ENCODE measurements at regions not wholly inside any gene's neighbourhood (a gene's known extent, or its start where the extent isn't known, plus 50 kb on each side); places are given as distances from the start of the nearest gene placed in this dataset.

- TF ChIP-seq ZNF532 (CRISPR knock-in tag; IDR thresholded peaks at IDR 0.05; ENCODE audit: borderline replicate concordance) = no peak
- no peak for TF ChIP-seq ZBTB21 (CRISPR knock-in tag; IDR thresholded peaks at IDR 0.05; ENCODE audit: borderline replicate concordance)
- no peak for TF ChIP-seq E2F4 (CRISPR knock-in tag; IDR thresholded peaks at IDR 0.05; ENCODE audit: borderline replicate concordance, low read depth)
- TF ChIP-seq NFATC4 (CRISPR knock-in tag; IDR thresholded peaks at IDR 0.05) = no peak
- no peak for TF ChIP-seq ZNF416 (CRISPR knock-in tag; IDR thresholded peaks at IDR 0.05)
- no peak for TF ChIP-seq FOXJ3 (CRISPR knock-in tag; IDR thresholded peaks at IDR 0.05; ENCODE audit: borderline replicate concordance)
Measured at GRCh38 chr18:2035056-2035455, 536.2 kb downstream of the METTL4 start (continued).

GRCh38 chr18:2036086-2036485 is 535.2 kb downstream of the METTL4 start:
- ATAC-seq (no peak), DNase-seq (ENCODE audit: low spot score) (no peak)
- Mint-ChIP-seq H3K36me3 (peaks cover 9% of the 10 kb centered on the region; the same call in 1 of the 2 replicates), H3K27me3 (ENCODE audit: low read depth) (no peaks in the 10 kb centered on the region), H3K4me3 (no peak overlapping the region), H3K9me3 (peaks cover 27% of the 10 kb centered on the region), H3K4me1 (no peaks in the 10 kb centered on the region), H3K27ac (no peak overlapping the region)
- ChIA-PET POLR2A (no interaction called here), CTCF (no interaction called here)
- no peak for TF ChIP-seq NR1H2 (CRISPR knock-in tag; IDR thresholded peaks at IDR 0.05)

- Mint-ChIP-seq H3K4me1 (no peaks in the 10 kb centered on the region), H3K9me3 (peaks cover 35% of the 10 kb centered on the region)
Measured at GRCh38 chr18:2040279-2040678, 531.0 kb downstream of the METTL4 start.

More at GRCh38 chr18:2040279-2040678, 531.0 kb downstream of the METTL4 start:
- no peak overlapping the region for H3K4me3 Mint-ChIP-seq
- ATAC-seq (no peak), DNase-seq (ENCODE audit: low spot score) (no peak)
- no peak overlapping the region for H3K27ac Mint-ChIP-seq
- H3K36me3 Mint-ChIP-seq = peaks cover 13% of the 10 kb centered on the region
- TF ChIP-seq HMGXB4 (CRISPR knock-in tag; IDR thresholded peaks at IDR 0.05) (no peak), NR2C2 (CRISPR knock-in tag; IDR thresholded peaks at IDR 0.05) (no peak), FOXP4 (CRISPR knock-in tag; IDR thresholded peaks at IDR 0.05) (no peak), MLX (CRISPR knock-in tag; IDR thresholded peaks at IDR 0.05) (no peak), E2F5 (CRISPR knock-in tag; IDR thresholded peaks at IDR 0.05) (no peak), USF1 (CRISPR knock-in tag; IDR thresholded peaks at IDR 0.05) (no peak)
- ChIA-PET CTCF (no interaction called here), POLR2A (no interaction called here)
- H3K27me3 Mint-ChIP-seq (ENCODE audit: low read depth) = no peaks in the 10 kb centered on the region

Measured in WTC11 (cell line).